Hepatocyte (in vitro differentiated cells): ENCODE measurements at regions not wholly inside any gene's neighbourhood (a gene's known extent, or its start where the extent isn't known, plus 50 kb on each side); places are given as distances from the start of the nearest gene placed in this dataset.

Experiments
- DNase-seq: peaks from one replicate; pipeline ENCODE4 v3.0.0-alpha.2; 2016; ENCODE audit warnings: low spot score
- H2AFZ ChIP-seq: fragments of 200-600 bp; sonication (generic); 2 replicates; pipeline ENCODE4 v1.6.0; 2016; ENCODE audit warnings: antibody characterized with exemption, mild to moderate bottlenecking
- H3K27ac ChIP-seq: fragments of 200-600 bp; sonication (generic); 2 replicates; pipeline ENCODE4 v1.5.1; 2016; ENCODE audit warnings: mild to moderate bottlenecking
- H3K27me3 ChIP-seq: fragments of 200-600 bp; sonication (generic); 2 replicates; pipeline ENCODE4 v1.6.1; 2016
- H3K36me3 ChIP-seq: fragments of 200-600 bp; sonication (generic); replicated peaks from 2 replicates; pipeline ENCODE4 v1.5.1; 2016; ENCODE audit warnings: low read depth; ENCODE audit not compliant: insufficient read depth
- H3K4me1 ChIP-seq: fragments of 200-600 bp; sonication (generic); 2 replicates; pipeline ENCODE4 v1.5.1; 2016; ENCODE audit warnings: mild to moderate bottlenecking, moderate library complexity; ENCODE audit not compliant: insufficient read depth
- H3K4me2 ChIP-seq: fragments of 200-600 bp; sonication (generic); 2 replicates; pipeline ENCODE4 v1.6.0; 2016
- H3K4me3 ChIP-seq: fragments of 200-600 bp; sonication (generic); 2 replicates; pipeline ENCODE4 v1.5.1; 2016; ENCODE audit warnings: mild to moderate bottlenecking
- H3K79me2 ChIP-seq: fragments of 200-600 bp; sonication (generic); 2 replicates; pipeline ENCODE4 v1.6.0; 2017; ENCODE audit warnings: mild to moderate bottlenecking
- H3K9me2 ChIP-seq: fragments of 200-600 bp; sonication (generic); replicated peaks from 2 replicates; pipeline ENCODE4 v1.6.0; 2017; ENCODE audit warnings: mild to moderate bottlenecking; ENCODE audit not compliant: insufficient read depth
- H3K9me3 ChIP-seq: fragments of 200-600 bp; sonication (generic); 2 replicates; pipeline ENCODE4 v1.5.1; 2016; ENCODE audit warnings: low read depth, mild to moderate bottlenecking
- H4K20me1 ChIP-seq: fragments of 200-600 bp; sonication (generic); 2 replicates; pipeline ENCODE4 v1.6.0; 2016; ENCODE audit warnings: mild to moderate bottlenecking; ENCODE audit not compliant: insufficient read depth, poor library complexity, severe bottlenecking
- EZH2 ChIP-seq: fragments of 200-600 bp; sonication (generic); IDR thresholded peaks from 2 replicates; pipeline ENCODE4 v1.6.1; 2016; ENCODE audit warnings: antibody characterized with exemption, mild to moderate bottlenecking, borderline replicate concordance
- EZH2phosphoT487 ChIP-seq: fragments of 200-600 bp; sonication (generic); IDR thresholded peaks from one replicate; pipeline ENCODE4 v1.6.1; 2018; ENCODE audit warnings: antibody characterized with exemption, mild to moderate bottlenecking, low read depth, moderate library complexity; ENCODE audit not compliant: unreplicated experiment, severe bottlenecking
- WGBS: methylation state at CpG from one replicate; pipeline ENCODE4 v1.1.6; 2016; ENCODE audit warnings: low lambda C conversion rate; ENCODE audit errors: missing lambda C conversion rate; 5-methylcytosine and 5-hydroxymethylcytosine counted together
- TF ChIP-seq, protein P1 (sequence below): fragments of 200-600 bp; sonication (generic); IDR thresholded peaks from 2 replicates; pipeline ENCODE4 v1.5.1; 2016; ENCODE audit warnings: antibody characterized with exemption, mild to moderate bottlenecking; ENCODE audit not compliant: poor library complexity

DNA sequence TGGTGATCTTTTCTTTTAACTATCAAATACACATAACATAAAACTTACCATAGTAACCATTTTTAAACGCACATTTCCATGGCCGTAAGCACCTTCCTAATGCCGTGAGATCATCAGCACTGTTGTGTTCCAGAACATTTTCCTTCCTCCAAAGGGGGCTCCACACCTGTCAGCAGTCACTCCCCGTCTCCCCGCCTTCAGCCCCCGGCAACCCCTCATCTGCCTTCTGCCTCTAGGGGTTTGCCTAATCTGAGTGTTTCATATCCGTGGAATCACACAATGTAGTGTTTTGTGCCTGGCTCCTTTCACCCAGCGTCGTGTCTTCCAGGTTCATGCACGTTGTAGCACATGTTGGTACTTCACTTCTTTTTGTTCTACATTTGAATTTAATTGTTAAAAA, 350.1 kb upstream of the TNRC6C start:
- DNase-seq: no peak
- no peaks in the 10 kb centered on the region for H3K9me2 ChIP-seq
- H4K20me1 ChIP-seq: no peaks in the 10 kb centered on the region
- H3K4me3 ChIP-seq: no peak overlapping the region
- H2AFZ ChIP-seq: no peak overlapping the region
- H3K36me3 ChIP-seq: no peaks in the 10 kb centered on the region
- no peaks in the 10 kb centered on the region for H3K9me3 ChIP-seq
- 93% methylated on average over 10 of the region's 10 CpGs for WGBS
- TF ChIP-seq, protein P1, sequence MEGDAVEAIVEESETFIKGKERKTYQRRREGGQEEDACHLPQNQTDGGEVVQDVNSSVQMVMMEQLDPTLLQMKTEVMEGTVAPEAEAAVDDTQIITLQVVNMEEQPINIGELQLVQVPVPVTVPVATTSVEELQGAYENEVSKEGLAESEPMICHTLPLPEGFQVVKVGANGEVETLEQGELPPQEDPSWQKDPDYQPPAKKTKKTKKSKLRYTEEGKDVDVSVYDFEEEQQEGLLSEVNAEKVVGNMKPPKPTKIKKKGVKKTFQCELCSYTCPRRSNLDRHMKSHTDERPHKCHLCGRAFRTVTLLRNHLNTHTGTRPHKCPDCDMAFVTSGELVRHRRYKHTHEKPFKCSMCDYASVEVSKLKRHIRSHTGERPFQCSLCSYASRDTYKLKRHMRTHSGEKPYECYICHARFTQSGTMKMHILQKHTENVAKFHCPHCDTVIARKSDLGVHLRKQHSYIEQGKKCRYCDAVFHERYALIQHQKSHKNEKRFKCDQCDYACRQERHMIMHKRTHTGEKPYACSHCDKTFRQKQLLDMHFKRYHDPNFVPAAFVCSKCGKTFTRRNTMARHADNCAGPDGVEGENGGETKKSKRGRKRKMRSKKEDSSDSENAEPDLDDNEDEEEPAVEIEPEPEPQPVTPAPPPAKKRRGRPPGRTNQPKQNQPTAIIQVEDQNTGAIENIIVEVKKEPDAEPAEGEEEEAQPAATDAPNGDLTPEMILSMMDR: no peak
- TF ChIP-seq EZH2phosphoT487: no peak
- no peak for TF ChIP-seq EZH2
- no peak overlapping the region for H3K4me2 ChIP-seq
- peaks cover 15% of the 10 kb centered on the region for H3K4me1 ChIP-seq
- H3K79me2 ChIP-seq: no peaks in the 10 kb centered on the region
- peaks cover 3% of the 10 kb centered on the region for H3K27me3 ChIP-seq
- no peak overlapping the region for H3K27ac ChIP-seq

DNA sequence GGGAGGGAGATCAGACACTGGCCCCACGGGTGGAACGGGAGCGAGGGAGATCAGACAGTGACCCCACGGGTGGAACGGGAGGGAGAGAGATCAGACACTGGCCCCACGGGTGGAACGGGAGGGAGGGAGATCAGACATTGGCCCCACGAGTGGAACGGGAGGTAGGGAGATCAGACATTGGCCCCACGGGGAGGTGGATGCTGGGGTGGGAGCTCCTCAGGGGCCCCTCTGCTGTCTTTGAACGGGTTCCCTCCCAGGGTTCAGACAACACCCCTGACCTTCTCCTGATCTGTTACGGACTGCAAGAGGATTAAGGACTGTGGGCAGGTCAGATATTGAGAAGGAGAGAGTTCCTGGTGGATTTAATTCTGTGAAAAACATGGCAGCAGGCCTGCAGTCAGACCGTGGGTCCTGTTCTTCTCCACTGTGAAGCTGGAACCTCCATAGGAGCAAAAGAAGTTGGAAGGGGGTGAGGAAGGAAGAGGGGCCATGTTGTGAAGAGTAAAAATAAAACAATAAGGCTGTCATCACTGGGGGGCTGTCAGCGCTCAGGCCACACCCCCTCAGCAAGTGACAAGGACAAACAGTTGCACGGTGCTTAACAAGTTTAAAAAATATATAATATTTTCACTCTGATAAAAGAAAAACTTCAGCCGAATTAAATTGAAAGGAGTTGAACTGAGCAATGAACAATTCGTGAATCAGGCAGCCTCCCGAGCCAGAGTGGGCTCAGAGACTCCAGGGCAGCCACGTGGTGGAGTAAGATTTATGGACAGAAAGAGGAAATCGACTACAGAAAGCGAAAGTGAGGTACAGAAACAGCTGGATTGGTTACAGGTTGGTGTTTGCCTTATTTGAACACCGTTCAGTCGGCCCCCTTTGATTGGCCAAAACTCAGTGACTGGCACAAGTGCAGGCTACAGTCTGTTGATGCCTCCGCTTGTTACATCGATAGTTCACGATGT, 348.7 kb upstream of the TNRC6C start:
- Histone ChIP-seq H3K4me1 (peaks cover 11% of the 10 kb centered on the region), H3K79me2 (no peaks in the 10 kb centered on the region), H3K9me2 (no peaks in the 10 kb centered on the region), H3K4me3 (no peak overlapping the region), H2AFZ (no peak overlapping the region), H3K27me3 (peaks cover 4% of the 10 kb centered on the region), H3K4me2 (peak overlapping the region; percentile 15), H3K9me3 (no peaks in the 10 kb centered on the region), H3K36me3 (no peaks in the 10 kb centered on the region), H3K27ac (peak overlapping the region; percentile 88), H4K20me1 (no peaks in the 10 kb centered on the region)
- DNase-seq: no peak
- TF ChIP-seq, protein P1: no peak
- 79% methylated on average over 25 of the region's 26 CpGs for WGBS

DNA sequence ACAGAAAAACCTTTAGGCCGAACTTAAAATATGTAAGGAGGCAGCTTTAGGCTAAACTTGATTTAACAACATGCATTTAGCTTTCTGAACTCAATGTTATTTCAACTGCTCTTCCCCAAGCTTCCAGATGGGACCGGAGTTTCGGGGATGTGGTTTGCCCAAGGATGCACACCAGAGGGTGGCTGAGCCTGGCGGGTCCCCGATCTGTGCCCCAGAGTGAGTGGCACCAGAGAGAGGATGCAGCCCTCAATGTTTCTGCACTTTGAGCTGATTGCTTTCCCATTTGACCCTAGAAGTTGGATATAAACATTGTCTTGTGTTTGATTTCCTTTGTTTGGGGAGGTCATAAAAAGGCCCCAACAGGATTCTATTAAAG, 348.0 kb upstream of the TNRC6C start:
- Histone ChIP-seq H3K9me3 (no peaks in the 10 kb centered on the region), H3K9me2 (no peaks in the 10 kb centered on the region), H3K4me3 (no peak overlapping the region), H3K27me3 (peaks cover 4% of the 10 kb centered on the region), H2AFZ (no peak overlapping the region), H3K79me2 (no peaks in the 10 kb centered on the region), H3K27ac (peak overlapping the region; percentile 88), H4K20me1 (no peaks in the 10 kb centered on the region), H3K4me2 (peak overlapping the region; percentile 15), H3K36me3 (no peaks in the 10 kb centered on the region), H3K4me1 (peaks cover 13% of the 10 kb centered on the region)
- no peak for DNase-seq
- no peak for TF ChIP-seq EZH2phosphoT487
- no peak for TF ChIP-seq EZH2
- TF ChIP-seq, protein P1: no peak
- WGBS: 63% methylated on average over 5 of the region's 5 CpGs
